ENCODE measurements at regions not wholly inside any gene's neighbourhood (a gene's known extent, or its start where the extent isn't known, plus 50 kb on each side); places are given as distances from the start of the nearest gene placed in this dataset.
"Not testable (repeated sequence)": the region's sequence is repeated elsewhere in the genome, so short reads cannot be mapped to it uniquely, and the experiment has no call there.

- H3K27ac ChIP-seq: no peak overlapping the region
- H3K4me3 ChIP-seq: no peak overlapping the region
- in situ Hi-C loops (cut with MboI; ENCODE audit: low sequenced_read_pairs in 4 of 4): no loop called here
- no peaks in the 10 kb centered on the region for H3K4me1 ChIP-seq
- intact Hi-C loops (cut with DNase I; ENCODE audit: low total_unique reads): no loop called here
- no peaks in the 10 kb centered on the region for H3K36me3 ChIP-seq
- ATAC-seq (no peak), DNase-seq (no peak)
- no peaks in the 10 kb centered on the region for H3K27me3 ChIP-seq
- H3K9me3 ChIP-seq: no peaks in the 10 kb centered on the region
- TF ChIP-seq CTCF (IDR thresholded peaks at IDR 0.05 in 4 of 5, conservative IDR thresholded peaks at IDR 0.05 in 1 of 5) (no peak), POLR2A (IDR thresholded peaks at IDR 0.05) (no peak)
These were observed 128.3 kb upstream of the MAN2A1 start for GRCh38 chr5:109561447-109561846.

DNA sequence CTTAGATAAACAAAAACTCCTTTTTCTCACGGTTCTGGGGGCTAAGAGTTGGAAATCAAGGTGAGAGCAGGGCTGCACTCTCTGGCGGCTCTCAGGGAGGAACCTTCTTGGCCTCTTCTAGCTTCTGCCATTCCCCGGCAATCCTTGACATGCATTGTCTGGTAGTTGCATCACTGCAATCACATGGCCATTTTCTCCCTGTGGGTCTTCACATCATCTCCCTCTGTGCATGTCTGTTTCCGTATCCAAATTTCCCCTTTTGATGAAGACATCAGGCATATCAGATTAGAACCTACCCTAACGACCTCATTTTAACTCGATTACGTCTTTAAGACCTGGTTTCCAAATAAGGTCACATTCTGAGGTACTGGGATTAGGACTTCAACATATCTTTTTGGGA is 129.2 kb upstream of the MAN2A1 start:
- DNase-seq (no peak), ATAC-seq (no peak)
- Histone ChIP-seq H3K4me3 (no peak overlapping the region), H3K27me3 (no peaks in the 10 kb centered on the region), H3K36me3 (no peaks in the 10 kb centered on the region), H3K4me1 (no peaks in the 10 kb centered on the region), H3K27ac (no peak overlapping the region), H3K9me3 (no peaks in the 10 kb centered on the region)
- intact Hi-C loops (cut with DNase I; ENCODE audit: low total_unique reads): no loop called here
- in situ Hi-C loops (cut with MboI; ENCODE audit: low sequenced_read_pairs in 4 of 4): no loop called here
- TF ChIP-seq CTCF (IDR thresholded peaks at IDR 0.05 in 4 of 5, conservative IDR thresholded peaks at IDR 0.05 in 1 of 5): no peak
- TF ChIP-seq POLR2A (IDR thresholded peaks at IDR 0.05): no peak

GRCh38 chr5:109558952-109559351 is 130.8 kb upstream of the MAN2A1 start:
- ATAC-seq (no peak), DNase-seq (no peak)
- no peaks in the 10 kb centered on the region for H3K4me1 ChIP-seq
- no peaks in the 10 kb centered on the region for H3K27me3 ChIP-seq
- in situ Hi-C loops (cut with MboI; ENCODE audit: low sequenced_read_pairs in 4 of 4): no loop called here
- H3K9me3 ChIP-seq: no peaks in the 10 kb centered on the region
- no peaks in the 10 kb centered on the region for H3K36me3 ChIP-seq
- no peak overlapping the region for H3K27ac ChIP-seq
- intact Hi-C loops (cut with DNase I; ENCODE audit: low total_unique reads): no loop called here
- no peak overlapping the region for H3K4me3 ChIP-seq
- TF ChIP-seq CTCF (IDR thresholded peaks at IDR 0.05 in 4 of 5, conservative IDR thresholded peaks at IDR 0.05 in 1 of 5) (no peak), POLR2A (IDR thresholded peaks at IDR 0.05) (no peak)

GRCh38 chr5:109558364-109558763 is 131.4 kb upstream of the MAN2A1 start:
- TF ChIP-seq POLR2A (IDR thresholded peaks at IDR 0.05): no peak
- no peak for TF ChIP-seq CTCF (IDR thresholded peaks at IDR 0.05 in 4 of 5, conservative IDR thresholded peaks at IDR 0.05 in 1 of 5)
- H3K27me3 ChIP-seq: no peaks in the 10 kb centered on the region
- H3K9me3 ChIP-seq: no peaks in the 10 kb centered on the region
- intact Hi-C loops (cut with DNase I; ENCODE audit: low total_unique reads): no loop called here
- in situ Hi-C loops (cut with MboI; ENCODE audit: low sequenced_read_pairs in 4 of 4): no loop called here
- H3K36me3 ChIP-seq: no peaks in the 10 kb centered on the region
- DNase-seq (no peak), ATAC-seq (no peak)
- no peak overlapping the region for H3K27ac ChIP-seq
- no peak overlapping the region for H3K4me3 ChIP-seq
- no peaks in the 10 kb centered on the region for H3K4me1 ChIP-seq

- Histone ChIP-seq H3K36me3 (no peaks in the 10 kb centered on the region), H3K4me1 (no peaks in the 10 kb centered on the region), H3K9me3 (no peaks in the 10 kb centered on the region), H3K4me3 (no peak overlapping the region), H3K27me3 (no peaks in the 10 kb centered on the region), H3K27ac (no peak overlapping the region)
- ATAC-seq: no peak
- intact Hi-C loops (cut with DNase I; ENCODE audit: low total_unique reads) (no loop called here), in situ Hi-C loops (cut with MboI; ENCODE audit: low sequenced_read_pairs in 4 of 4) (no loop called here)
- no peak for DNase-seq
- TF ChIP-seq CTCF (IDR thresholded peaks at IDR 0.05 in 4 of 5, conservative IDR thresholded peaks at IDR 0.05 in 1 of 5): no peak
- no peak for TF ChIP-seq POLR2A (IDR thresholded peaks at IDR 0.05)
These were observed 135.9 kb upstream of the MAN2A1 start for GRCh38 chr5:109553846-109554245.

GRCh38 chr5:109551234-109551633 is 138.5 kb upstream of the MAN2A1 start:
- ATAC-seq; in situ Hi-C loops (cut with MboI; ENCODE audit: low sequenced_read_pairs in 4 of 4); DNase-seq; H3K4me1 ChIP-seq; H3K27ac ChIP-seq; H3K9me3 ChIP-seq; intact Hi-C loops (cut with DNase I; ENCODE audit: low total_unique reads); H3K36me3 ChIP-seq; H3K27me3 ChIP-seq; H3K4me3 ChIP-seq: not testable (repeated sequence)
